GM18909 (cell line): ENCODE measurements at regions not wholly inside any gene's neighbourhood (a gene's known extent, or its start where the extent isn't known, plus 50 kb on each side); places are given as distances from the start of the nearest gene placed in this dataset.
"Not testable (repeated sequence)": the region's sequence is repeated elsewhere in the genome, so short reads cannot be mapped to it uniquely, and the experiment has no call there.

Source experiments
- ATAC-seq: cut with Tn5 transposase; IDR thresholded peaks from one replicate; pipeline ENCODE4 v1.9.1; 2021; ENCODE audit warnings: mild to moderate bottlenecking; ENCODE audit not compliant: unreplicated experiment, poor library complexity

GRCh38 chr5:82664732-82665131 is 386.6 kb upstream of the RPS23 start:
- ATAC-seq, result no peak

GRCh38 chr5:82663225-82663624 is 385.1 kb upstream of the RPS23 start:
- no peak for ATAC-seq

GRCh38 chr5:82662340-82662739 is 384.2 kb upstream of the RPS23 start:
- ATAC-seq, result no peak

- ATAC-seq, result no peak
These were observed 383.8 kb upstream of the RPS23 start for GRCh38 chr5:82661933-82662332.

- no peak for ATAC-seq
These were observed 383.3 kb upstream of the RPS23 start for GRCh38 chr5:82661462-82661861.

- no peak for ATAC-seq
These were observed 381.0 kb upstream of the RPS23 start for GRCh38 chr5:82659115-82659514.

- no peak for ATAC-seq
These were observed 379.0 kb upstream of the RPS23 start for GRCh38 chr5:82657033-82657699.

GRCh38 chr5:82656341-82656761 is 378.2 kb upstream of the RPS23 start:
- no peak for ATAC-seq

- no peak for ATAC-seq
These were observed 376.9 kb upstream of the RPS23 start for GRCh38 chr5:82655078-82655477.

GRCh38 chr5:82649943-82650342 is 371.8 kb upstream of the RPS23 start:
- ATAC-seq, result no peak

GRCh38 chr5:82644766-82645165 is 366.6 kb upstream of the RPS23 start:
- ATAC-seq, result no peak

- ATAC-seq, result no peak
These were observed 366.1 kb upstream of the RPS23 start for GRCh38 chr5:82644229-82644628.

- no peak for ATAC-seq
These were observed 364.2 kb upstream of the RPS23 start for GRCh38 chr5:82642313-82642712.

- ATAC-seq, result peak; percentile 77
These were observed 363.3 kb upstream of the RPS23 start for GRCh38 chr5:82641331-82642003.

- no peak for ATAC-seq
These were observed 362.8 kb upstream of the RPS23 start for GRCh38 chr5:82640916-82641315.

GRCh38 chr5:82639393-82640144 is 361.4 kb upstream of the RPS23 start:
- no peak for ATAC-seq

- no peak for ATAC-seq
These were observed 358.4 kb upstream of the RPS23 start for GRCh38 chr5:82636591-82636990.

GRCh38 chr5:82635561-82636288 is 357.6 kb upstream of the RPS23 start:
- ATAC-seq, result no peak

GRCh38 chr5:82628364-82628910 is 350.3 kb upstream of the RPS23 start:
- no peak for ATAC-seq

GRCh38 chr5:82626905-82627591 is 348.9 kb upstream of the RPS23 start:
- ATAC-seq, result not testable (repeated sequence)
